ENCODE measurements at regions not wholly inside any gene's neighbourhood (a gene's known extent, or its start where the extent isn't known, plus 50 kb on each side); places are given as distances from the start of the nearest gene placed in this dataset.

DNA sequence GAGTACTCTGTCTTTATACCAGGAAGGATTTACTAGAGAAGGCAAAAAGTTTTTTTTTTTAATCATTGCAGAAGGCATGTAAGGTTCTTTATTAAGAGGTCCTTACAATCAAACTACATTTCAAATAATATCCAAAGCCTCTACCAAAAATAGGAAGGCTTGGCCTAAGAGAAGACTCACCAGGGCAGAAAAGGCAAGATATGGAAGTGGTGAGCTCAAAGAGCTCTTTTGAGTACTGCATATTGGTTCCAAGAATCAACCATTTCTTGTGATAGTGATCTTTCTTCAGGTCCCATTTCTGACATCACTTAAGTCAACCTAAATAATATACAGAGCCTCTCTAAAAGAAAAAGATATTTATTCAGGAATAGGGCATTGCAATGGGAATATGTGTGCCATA is 153.2 kb downstream of the FASLG start:
- TF ChIP-seq CEBPB (IDR thresholded peaks at IDR 0.05; ENCODE audit: low read depth, low read length) (no peak), POLR2A (IDR thresholded peaks at IDR 0.05; ENCODE audit: low read depth, low read length) (no peak), RFX5 (IDR thresholded peaks at IDR 0.05; ENCODE audit: low read depth, low read length) (no peak), MAFK (IDR thresholded peaks at IDR 0.05; ENCODE audit: low read depth, low read length) (no peak), SMC3 (IDR thresholded peaks at IDR 0.05; ENCODE audit: low read depth, low read length) (no peak), RCOR1 (IDR thresholded peaks at IDR 0.05; ENCODE audit: insufficient replicate concordance, low read length) (no peak), FOS (IDR thresholded peaks at IDR 0.05; ENCODE audit: low read depth, low read length) (no peak), RAD21 (IDR thresholded peaks at IDR 0.05; ENCODE audit: low read length) (no peak), NFE2L2 (IDR thresholded peaks at IDR 0.05; ENCODE audit: low read depth, low read length) (no peak), MAZ (IDR thresholded peaks at IDR 0.05; ENCODE audit: borderline replicate concordance, low read depth, low read length) (no peak)
- TF ChIP-seq, protein P1, sequence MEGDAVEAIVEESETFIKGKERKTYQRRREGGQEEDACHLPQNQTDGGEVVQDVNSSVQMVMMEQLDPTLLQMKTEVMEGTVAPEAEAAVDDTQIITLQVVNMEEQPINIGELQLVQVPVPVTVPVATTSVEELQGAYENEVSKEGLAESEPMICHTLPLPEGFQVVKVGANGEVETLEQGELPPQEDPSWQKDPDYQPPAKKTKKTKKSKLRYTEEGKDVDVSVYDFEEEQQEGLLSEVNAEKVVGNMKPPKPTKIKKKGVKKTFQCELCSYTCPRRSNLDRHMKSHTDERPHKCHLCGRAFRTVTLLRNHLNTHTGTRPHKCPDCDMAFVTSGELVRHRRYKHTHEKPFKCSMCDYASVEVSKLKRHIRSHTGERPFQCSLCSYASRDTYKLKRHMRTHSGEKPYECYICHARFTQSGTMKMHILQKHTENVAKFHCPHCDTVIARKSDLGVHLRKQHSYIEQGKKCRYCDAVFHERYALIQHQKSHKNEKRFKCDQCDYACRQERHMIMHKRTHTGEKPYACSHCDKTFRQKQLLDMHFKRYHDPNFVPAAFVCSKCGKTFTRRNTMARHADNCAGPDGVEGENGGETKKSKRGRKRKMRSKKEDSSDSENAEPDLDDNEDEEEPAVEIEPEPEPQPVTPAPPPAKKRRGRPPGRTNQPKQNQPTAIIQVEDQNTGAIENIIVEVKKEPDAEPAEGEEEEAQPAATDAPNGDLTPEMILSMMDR (conservative IDR thresholded peaks at IDR 0.05; ENCODE audit: low read depth, low read length) = no peak
- TF ChIP-seq, protein P2, sequence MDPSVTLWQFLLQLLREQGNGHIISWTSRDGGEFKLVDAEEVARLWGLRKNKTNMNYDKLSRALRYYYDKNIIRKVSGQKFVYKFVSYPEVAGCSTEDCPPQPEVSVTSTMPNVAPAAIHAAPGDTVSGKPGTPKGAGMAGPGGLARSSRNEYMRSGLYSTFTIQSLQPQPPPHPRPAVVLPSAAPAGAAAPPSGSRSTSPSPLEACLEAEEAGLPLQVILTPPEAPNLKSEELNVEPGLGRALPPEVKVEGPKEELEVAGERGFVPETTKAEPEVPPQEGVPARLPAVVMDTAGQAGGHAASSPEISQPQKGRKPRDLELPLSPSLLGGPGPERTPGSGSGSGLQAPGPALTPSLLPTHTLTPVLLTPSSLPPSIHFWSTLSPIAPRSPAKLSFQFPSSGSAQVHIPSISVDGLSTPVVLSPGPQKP (IDR thresholded peaks at IDR 0.05; ENCODE audit: borderline replicate concordance, low read depth, low read length) = no peak
- TF ChIP-seq, protein P3, sequence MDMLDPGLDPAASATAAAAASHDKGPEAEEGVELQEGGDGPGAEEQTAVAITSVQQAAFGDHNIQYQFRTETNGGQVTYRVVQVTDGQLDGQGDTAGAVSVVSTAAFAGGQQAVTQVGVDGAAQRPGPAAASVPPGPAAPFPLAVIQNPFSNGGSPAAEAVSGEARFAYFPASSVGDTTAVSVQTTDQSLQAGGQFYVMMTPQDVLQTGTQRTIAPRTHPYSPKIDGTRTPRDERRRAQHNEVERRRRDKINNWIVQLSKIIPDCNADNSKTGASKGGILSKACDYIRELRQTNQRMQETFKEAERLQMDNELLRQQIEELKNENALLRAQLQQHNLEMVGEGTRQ (IDR thresholded peaks at IDR 0.05; ENCODE audit: low read depth, low read length) = no peak
- Histone ChIP-seq H3K4me3 (ENCODE audit: insufficient read depth, low read depth, low read length) (no peak overlapping the region), H3K79me1 (ENCODE audit: low read depth in 1 of 2, low read length in 2 of 2) (no peaks in the 10 kb centered on the region), H3K14ac (replicated peaks; ENCODE audit: low read depth, low read length) (no peak overlapping the region), H3K9me3 (ENCODE audit: control insufficient read depth, insufficient read depth, low read length) (peaks cover 4% of the 10 kb centered on the region; the same call in 1 of the 2 replicates), H3K4ac (ENCODE audit: low read depth, low read length) (no peak overlapping the region), H3K23ac (ENCODE audit: low read depth, low read length) (no peak overlapping the region), H3K9me1 (ENCODE audit: insufficient read depth, low read length) (no peaks in the 10 kb centered on the region), H3K18ac (ENCODE audit: low read depth, low read length) (no peak overlapping the region), H2AFZ (replicated peaks; ENCODE audit: low read length, poor library complexity) (no peak overlapping the region), H4K8ac (ENCODE audit: low read depth in 2 of 2, low read length in 2 of 2) (no peak overlapping the region), H3K36me3 (ENCODE audit: control insufficient read depth, insufficient read depth, low read length) (no peaks in the 10 kb centered on the region), H4K5ac (ENCODE audit: low read depth, low read length) (no peak overlapping the region), H2BK20ac (ENCODE audit: low read depth, low read length) (no peak overlapping the region), H3K4me1 (ENCODE audit: control insufficient read depth, insufficient read depth, low read length) (no peaks in the 10 kb centered on the region), H2BK5ac (ENCODE audit: low read depth, low read length, poor library complexity, severe bottlenecking) (no peak overlapping the region), H4K20me1 (ENCODE audit: insufficient read depth, low read length) (no peaks in the 10 kb centered on the region), H3K27ac (ENCODE audit: insufficient read depth, low read length) (no peak overlapping the region), H3K56ac (ENCODE audit: extremely low read depth, insufficient read depth, low read length) (no peak overlapping the region), H3K4me2 (ENCODE audit: low read depth, low read length) (no peak overlapping the region), H2AK9ac (replicated peaks; ENCODE audit: low read depth, low read length, poor library complexity) (no peak overlapping the region), H3K27me3 (ENCODE audit: control insufficient read depth, insufficient read depth, low read length) (no peaks in the 10 kb centered on the region), H4K91ac (ENCODE audit: insufficient read depth, low read depth, low read length) (no peak overlapping the region), H2AK5ac (ENCODE audit: low read depth, low read length) (no peak overlapping the region), H2BK120ac (ENCODE audit: low read depth, low read length) (no peak overlapping the region), H3K9ac (ENCODE audit: low read depth, low read length) (no peak overlapping the region), H2BK15ac (ENCODE audit: low read depth, low read length) (no peak overlapping the region)
- dilution Hi-C loops (cut with HindIII; ENCODE audit: low sequenced_read_pairs, unreplicated experiment) = no loop called here
- in situ Hi-C loops (cut with MboI; ENCODE audit: low sequenced_read_pairs) = no loop called here
- intact Hi-C loops (cut with micrococcal nuclease) = no loop called here
- POLR2A ChIA-PET (ENCODE audit: unreplicated experiment) = no interaction called here
- ATAC-seq (ENCODE audit: low read depth) = no peak
- CTCF ChIA-PET = no interaction called here
- BruUV-seq (replicated peaks) = no TSS peak
- DNase-seq = no peak

All from IMR-90 (cell line).